Lower leg skin (tissue), 3 donors: ENCODE measurements at regions not wholly inside any gene's neighbourhood (a gene's known extent, or its start where the extent isn't known, plus 50 kb on each side); places are given as distances from the start of the nearest gene placed in this dataset.

Experiments
- CTCF ChIP-seq, 3 donors: fragments of 450-650 bp; IDR thresholded peaks; one replicate each; pipeline ENCODE4 v1.5.1; 2016; ENCODE audit warnings: antibody characterized with exemption in 3 of 3, mild to moderate bottlenecking in 3 of 3, moderate library complexity in 2 of 3
- POLR2A ChIP-seq, 2 donors: fragments of 450-650 bp; IDR thresholded peaks; one replicate each; pipeline ENCODE4 v1.6.1; 2016 to 2017; ENCODE audit warnings: antibody characterized with exemption in 2 of 2, mild to moderate bottlenecking in 1 of 2, moderate library complexity in 1 of 2

GRCh38 chrX:15931362-15931761 lies 76.7 kb upstream of the AP1S2 start:
- TF ChIP-seq CTCF (IDR thresholded peaks at IDR 0.05) (no peak), POLR2A (IDR thresholded peaks at IDR 0.05) (no peak)
